ENCODE measurements at regions not wholly inside any gene's neighbourhood (a gene's known extent, or its start where the extent isn't known, plus 50 kb on each side); places are given as distances from the start of the nearest gene placed in this dataset.
"Not testable (repeated sequence)": the region's sequence is repeated elsewhere in the genome, so short reads cannot be mapped to it uniquely, and the experiment has no call there.

DNA sequence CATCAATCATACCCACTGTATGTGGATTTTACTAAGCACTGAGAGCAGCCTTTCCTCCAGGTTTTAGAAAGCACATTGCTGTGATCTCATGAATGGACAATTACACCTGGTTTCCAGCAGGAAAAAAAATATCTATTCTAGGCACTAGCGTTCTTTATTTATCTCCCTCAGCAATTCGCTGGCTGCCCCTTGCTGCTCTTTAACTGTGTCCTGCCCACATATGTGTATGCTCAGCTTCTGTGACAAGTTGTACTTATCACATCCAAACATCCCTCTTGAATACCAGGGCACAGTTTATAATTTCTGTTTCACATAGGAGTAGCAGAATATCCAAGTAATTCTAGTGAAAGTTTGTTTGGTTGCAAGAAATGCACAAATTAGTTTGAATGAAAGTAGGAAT is 146.8 kb downstream of the USP46 start:
- intact Hi-C loops (cut with DNase I), result no loop called here

DNA sequence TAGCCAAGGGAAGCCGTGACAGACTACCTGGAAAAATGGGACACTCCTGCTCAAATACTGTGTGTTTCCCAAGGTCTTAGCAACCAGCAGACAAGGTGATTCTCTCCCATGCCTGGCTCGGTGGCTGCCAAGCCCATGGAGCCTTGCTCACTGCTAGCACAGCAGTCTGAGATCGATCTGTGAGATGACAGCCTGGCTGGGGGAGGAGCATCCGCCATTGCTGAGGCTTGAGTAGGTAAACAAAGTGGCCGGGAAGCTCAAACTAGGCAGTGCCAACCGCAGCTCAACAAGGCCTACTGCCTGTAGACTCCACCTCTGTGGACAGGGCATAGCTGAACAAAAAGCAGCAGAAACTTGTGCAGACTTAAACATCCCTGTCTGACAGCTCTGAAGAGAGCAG is 137.0 kb downstream of the USP46 start:
- 32% methylated on average over 5 of the region's 6 CpGs for WGBS (ENCODE audit: insufficient coverage, low coverage, low lambda C conversion rate, missing lambda C conversion rate)
- peak; percentile 47 to 70 (median 63) for DNase-seq
- peaks cover 0 to 12% (median 0%) of the 10 kb centered on the region in 4 donors for H3K4me1 ChIP-seq
- H3K27ac ChIP-seq; H3K27me3 ChIP-seq; H3K9me3 ChIP-seq; intact Hi-C loops (cut with DNase I); H3K36me3 ChIP-seq; H3K4me3 ChIP-seq: not testable (repeated sequence)
- peak in 2 of 4 donors; percentile 28 to 53 for ATAC-seq

More for the DNA sequence above, 146.8 kb downstream of the USP46 start:
- DNase-seq (no peak), ATAC-seq (no peak)
- WGBS (ENCODE audit: insufficient coverage, low coverage, low lambda C conversion rate, missing lambda C conversion rate), result 40% methylated on average over 2 of the region's 2 CpGs
- TF ChIP-seq, protein P1, sequence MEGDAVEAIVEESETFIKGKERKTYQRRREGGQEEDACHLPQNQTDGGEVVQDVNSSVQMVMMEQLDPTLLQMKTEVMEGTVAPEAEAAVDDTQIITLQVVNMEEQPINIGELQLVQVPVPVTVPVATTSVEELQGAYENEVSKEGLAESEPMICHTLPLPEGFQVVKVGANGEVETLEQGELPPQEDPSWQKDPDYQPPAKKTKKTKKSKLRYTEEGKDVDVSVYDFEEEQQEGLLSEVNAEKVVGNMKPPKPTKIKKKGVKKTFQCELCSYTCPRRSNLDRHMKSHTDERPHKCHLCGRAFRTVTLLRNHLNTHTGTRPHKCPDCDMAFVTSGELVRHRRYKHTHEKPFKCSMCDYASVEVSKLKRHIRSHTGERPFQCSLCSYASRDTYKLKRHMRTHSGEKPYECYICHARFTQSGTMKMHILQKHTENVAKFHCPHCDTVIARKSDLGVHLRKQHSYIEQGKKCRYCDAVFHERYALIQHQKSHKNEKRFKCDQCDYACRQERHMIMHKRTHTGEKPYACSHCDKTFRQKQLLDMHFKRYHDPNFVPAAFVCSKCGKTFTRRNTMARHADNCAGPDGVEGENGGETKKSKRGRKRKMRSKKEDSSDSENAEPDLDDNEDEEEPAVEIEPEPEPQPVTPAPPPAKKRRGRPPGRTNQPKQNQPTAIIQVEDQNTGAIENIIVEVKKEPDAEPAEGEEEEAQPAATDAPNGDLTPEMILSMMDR (IDR thresholded peaks at IDR 0.05), result no peak
- TF ChIP-seq POLR2A (IDR thresholded peaks at IDR 0.05), result no peak
- H3K9me3 ChIP-seq, result no peaks in the 10 kb centered on the region
- H3K4me1 ChIP-seq, result no peaks in the 10 kb centered on the region
- no peaks in the 10 kb centered on the region for H3K27me3 ChIP-seq
- no peaks in the 10 kb centered on the region for H3K36me3 ChIP-seq
- no peak overlapping the region for H3K27ac ChIP-seq
- no peak overlapping the region for H3K4me3 ChIP-seq

DNA sequence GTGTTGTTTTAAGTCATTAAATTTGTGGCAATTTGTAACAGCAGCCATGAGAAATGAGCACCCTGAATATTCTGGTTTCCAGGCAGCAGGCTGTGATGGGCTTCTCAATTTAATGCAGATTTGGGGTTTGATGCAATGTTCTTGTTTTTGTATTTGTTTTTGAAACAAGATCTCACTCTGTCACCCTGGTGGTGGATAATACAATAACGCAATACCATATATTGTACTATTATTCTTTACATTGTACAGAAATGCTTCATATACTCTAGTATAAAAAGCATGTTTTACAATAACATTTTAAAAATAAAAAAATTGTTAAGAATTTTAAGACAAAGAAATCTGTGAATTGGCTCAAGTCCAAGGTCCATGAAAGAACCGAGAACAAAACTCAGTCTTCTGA is 129.1 kb downstream of the USP46 start:
- ATAC-seq (no peak), DNase-seq (no peak)
- intact Hi-C loops (cut with DNase I), result no loop called here
- no peaks in the 10 kb centered on the region for H3K9me3 ChIP-seq
- H3K36me3 ChIP-seq, result no peaks in the 10 kb centered on the region
- H3K27ac ChIP-seq, result no peak overlapping the region
- H3K4me1 ChIP-seq, result no peaks in the 10 kb centered on the region
- no peaks in the 10 kb centered on the region for H3K27me3 ChIP-seq
- no peak for TF ChIP-seq POLR2A (IDR thresholded peaks at IDR 0.05)
- TF ChIP-seq, protein P1 (IDR thresholded peaks at IDR 0.05), result no peak
- no peak overlapping the region for H3K4me3 ChIP-seq
- WGBS (ENCODE audit: insufficient coverage, low coverage, low lambda C conversion rate, missing lambda C conversion rate), result 80% methylated on average over 2 of the region's 2 CpGs

DNA sequence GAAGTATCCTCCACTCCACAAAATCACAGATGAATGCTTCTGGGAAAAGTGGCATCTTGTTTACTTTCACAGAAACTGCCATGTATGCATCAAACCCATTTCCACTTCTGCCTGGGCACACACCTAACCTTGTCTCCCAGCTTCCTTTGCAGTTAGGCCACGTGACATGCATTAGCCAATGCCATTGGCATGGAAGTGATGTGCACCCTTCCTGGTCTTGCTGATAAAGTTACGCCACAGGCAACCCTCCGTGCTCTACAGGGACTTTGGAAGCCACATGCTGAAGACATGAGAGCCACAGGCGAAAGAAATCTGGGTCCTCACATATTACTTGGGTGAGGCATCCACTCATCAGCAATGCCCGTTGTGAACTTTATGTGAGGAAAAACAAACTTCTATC is 123.3 kb downstream of the USP46 start:
- 63% methylated on average over 4 of the region's 5 CpGs for WGBS (ENCODE audit: insufficient coverage, low coverage, low lambda C conversion rate, missing lambda C conversion rate)
- H3K9me3 ChIP-seq, result no peaks in the 10 kb centered on the region
- no peaks in the 10 kb centered on the region for H3K27me3 ChIP-seq
- H3K27ac ChIP-seq, result no peak overlapping the region
- TF ChIP-seq, protein P1 (IDR thresholded peaks at IDR 0.05), result no peak
- no peak for TF ChIP-seq POLR2A (IDR thresholded peaks at IDR 0.05)
- DNase-seq (no peak), ATAC-seq (no peak)
- no peaks in the 10 kb centered on the region for H3K36me3 ChIP-seq
- H3K4me3 ChIP-seq, result no peak overlapping the region
- intact Hi-C loops (cut with DNase I), result no loop called here
- H3K4me1 ChIP-seq, result no peaks in the 10 kb centered on the region

Small RNAs in the stretch of these regions (small RNA-seq; reads per million reads assigned to genes)
- gene RNU6-1252P, result 0 reads per million in 2 experiments

Data from right lobe of liver (tissue), 6 donors.